GM19395 (cell line): ENCODE measurements at regions not wholly inside any gene's neighbourhood (a gene's known extent, or its start where the extent isn't known, plus 50 kb on each side); places are given as distances from the start of the nearest gene placed in this dataset.
"Not testable (repeated sequence)": the region's sequence is repeated elsewhere in the genome, so short reads cannot be mapped to it uniquely, and the experiment has no call there.

Experiments used
- ATAC-seq: cut with Tn5 transposase; IDR thresholded peaks from one replicate; pipeline ENCODE4 v1.9.1; 2021; ENCODE audit warnings: mild to moderate bottlenecking, moderate library complexity; ENCODE audit not compliant: unreplicated experiment

DNA sequence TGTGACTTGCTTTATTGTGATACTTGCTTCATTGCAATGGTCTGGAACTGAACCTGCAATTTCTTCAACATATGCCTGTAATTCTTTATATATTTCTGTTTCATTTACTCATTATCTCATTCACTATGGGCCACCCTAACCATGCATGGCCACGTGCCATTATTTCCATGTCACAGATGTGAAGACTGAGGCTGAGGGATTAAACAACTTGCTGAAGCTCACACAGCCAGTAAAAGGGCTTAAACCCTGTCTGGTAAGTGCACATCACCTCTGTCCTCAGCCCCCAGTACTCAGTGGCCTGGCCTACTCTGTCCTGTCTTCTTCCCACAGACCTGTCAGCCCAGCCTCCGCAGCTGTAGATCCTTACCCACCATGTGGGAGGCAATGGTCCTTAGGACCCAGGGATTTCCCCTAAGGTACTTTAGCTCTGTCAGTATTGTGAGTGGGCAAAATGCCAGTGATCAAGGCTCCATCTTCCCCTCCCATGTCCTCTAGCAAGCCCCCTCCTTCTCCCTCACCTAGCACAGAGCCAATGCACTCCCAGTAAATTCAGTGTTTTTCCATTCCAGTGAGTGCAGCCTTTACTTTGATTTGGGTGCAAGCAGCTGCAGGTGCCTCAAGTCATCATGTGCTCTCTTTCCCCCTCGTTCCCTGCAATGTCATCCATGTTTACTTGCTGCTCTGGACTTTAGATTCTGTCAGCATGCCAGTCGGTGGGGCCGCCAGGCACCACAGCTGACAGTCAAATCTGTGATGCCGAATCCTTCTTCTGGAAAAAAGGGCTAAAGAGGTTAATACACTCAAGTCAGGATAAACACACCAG is 228.2 kb upstream of the PROX1 start:
- ATAC-seq = no peak

GRCh38 chr1:213761845-213762407 is 225.8 kb upstream of the PROX1 start:
- ATAC-seq = no peak

DNA sequence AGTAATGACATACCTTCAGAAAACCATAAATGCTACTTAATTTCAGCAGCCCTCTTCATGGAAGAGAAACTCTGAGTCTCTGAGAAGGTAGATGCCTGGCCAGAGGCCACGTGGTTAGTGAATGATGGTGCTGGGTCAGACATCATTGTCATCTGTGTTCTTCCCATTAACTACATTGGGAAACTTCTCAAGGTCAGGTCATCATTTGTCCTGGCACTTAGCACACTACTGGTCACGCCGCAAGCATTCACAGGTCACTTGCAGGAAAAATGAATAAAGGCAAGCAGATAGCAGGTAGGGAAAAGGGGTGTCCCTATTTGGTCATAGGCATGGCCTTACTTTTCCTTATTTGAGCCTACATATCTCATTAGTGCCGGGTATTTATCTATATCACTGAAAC is 220.1 kb upstream of the PROX1 start:
- no peak for ATAC-seq

GRCh38 chr1:213772128-213773063 is 215.4 kb upstream of the PROX1 start:
- ATAC-seq = no peak

DNA sequence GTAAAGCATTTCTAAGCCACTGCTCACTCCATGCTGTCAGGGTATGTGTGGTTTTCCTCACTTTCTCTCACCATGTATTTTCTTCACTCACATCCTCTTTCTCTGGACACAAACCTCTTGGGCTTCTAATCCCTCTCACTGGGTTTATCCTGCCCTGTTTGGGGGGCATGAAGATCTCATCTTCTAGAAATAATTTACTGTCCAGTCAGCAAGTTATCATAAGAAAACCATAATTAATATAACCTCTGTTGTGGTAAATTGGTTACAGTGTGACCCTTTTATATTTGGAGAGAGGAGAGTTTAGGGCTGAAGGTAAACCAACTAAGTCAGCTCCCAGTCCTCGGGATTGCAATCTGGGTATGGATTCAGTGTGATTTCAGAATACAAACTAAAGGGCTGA is 213.8 kb upstream of the PROX1 start:
- ATAC-seq = no peak

DNA sequence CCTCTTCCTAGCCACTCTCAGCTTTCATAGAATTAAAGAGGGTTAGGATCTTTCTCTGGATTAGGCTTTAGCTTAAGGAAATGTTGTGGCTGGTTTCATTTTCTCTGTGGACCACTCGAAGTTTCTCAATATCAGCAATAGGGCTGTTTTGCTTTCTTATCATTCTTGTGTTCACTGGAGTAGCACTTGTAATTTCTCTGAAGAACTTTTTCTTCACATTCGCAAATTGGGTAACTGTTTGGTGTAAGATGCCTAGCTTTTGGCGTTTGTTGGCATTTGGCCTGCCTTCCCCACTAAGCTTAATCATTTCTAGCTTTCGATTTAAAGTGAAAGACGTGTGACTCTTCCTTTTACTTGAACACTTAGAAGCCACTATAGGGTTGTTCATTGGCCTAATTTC is 210.8 kb upstream of the PROX1 start:
- ATAC-seq = no peak

DNA sequence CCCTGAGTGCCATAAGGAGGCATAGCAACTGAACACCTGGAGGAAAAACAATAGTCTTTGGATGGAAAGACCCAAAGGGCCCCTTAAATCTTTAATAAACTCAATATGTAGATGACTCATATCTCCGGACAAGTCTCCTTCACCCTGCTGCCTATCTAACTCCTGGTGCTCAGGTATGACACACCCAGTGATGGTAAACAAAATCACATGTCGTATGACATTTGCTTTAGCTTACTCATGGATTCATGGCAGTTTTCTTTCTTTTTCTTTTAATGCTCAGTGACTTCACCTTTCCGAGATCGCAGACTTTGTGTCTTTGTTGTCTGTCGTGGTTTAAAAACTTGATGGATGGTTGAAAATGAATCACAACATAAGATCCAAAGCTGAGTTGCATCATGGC is 208.5 kb upstream of the PROX1 start:
- no peak for ATAC-seq

GRCh38 chr1:213782941-213783672 is 204.7 kb upstream of the PROX1 start:
- ATAC-seq = no peak

GRCh38 chr1:213783893-213784292 is 203.9 kb upstream of the PROX1 start:
- no peak for ATAC-seq

- no peak for ATAC-seq
Observed at GRCh38 chr1:213786683-213787082, 201.1 kb upstream of the PROX1 start.

GRCh38 chr1:213790565-213790964 is 197.2 kb upstream of the PROX1 start:
- ATAC-seq = no peak

DNA sequence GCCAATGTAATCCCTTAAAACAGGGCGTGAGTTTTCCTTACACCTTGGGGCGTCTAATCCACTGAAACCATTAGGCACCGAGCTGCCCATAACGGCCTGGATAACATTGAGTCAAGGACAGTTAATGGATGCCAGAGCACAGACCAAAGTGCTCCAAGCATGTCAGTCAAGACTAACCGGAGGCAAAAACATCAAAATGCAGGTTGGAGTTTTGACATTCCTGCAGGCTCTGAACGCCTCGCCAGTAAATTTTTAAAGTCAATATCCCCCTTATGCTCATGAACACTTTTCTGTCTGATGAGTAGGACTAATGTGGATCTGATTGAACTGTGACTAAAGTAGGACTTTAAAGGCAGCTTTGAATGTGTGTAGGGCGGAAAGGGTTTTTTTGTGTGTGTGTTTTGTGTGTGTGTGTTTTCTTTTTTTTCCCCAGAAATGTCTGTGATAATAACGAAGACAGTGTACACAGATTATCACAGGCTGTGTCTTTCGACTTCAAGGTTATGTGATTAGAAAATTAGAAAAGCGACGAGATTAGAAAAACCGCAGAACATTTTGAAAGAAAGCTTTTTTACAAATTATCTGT is 194.2 kb upstream of the PROX1 start:
- ATAC-seq = no peak

DNA sequence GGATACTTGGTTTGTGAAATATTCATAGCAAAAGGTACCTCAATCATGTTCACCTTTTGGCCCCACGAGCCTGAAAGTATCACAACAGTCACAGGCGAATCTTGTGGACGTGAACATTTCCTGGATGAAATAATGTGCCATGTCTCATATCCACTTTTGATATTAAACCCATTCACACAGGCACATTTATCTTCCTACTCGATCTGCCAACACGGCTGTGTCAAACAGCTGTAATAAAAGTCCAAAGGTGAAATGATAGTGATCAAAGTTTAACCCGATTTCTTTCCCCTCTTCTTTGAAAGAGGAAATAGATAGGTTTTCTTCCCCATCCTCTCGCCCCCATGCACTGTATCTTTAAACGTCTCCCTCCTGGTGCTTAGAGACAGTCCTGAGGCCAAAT is 191.2 kb upstream of the PROX1 start:
- no peak for ATAC-seq

DNA sequence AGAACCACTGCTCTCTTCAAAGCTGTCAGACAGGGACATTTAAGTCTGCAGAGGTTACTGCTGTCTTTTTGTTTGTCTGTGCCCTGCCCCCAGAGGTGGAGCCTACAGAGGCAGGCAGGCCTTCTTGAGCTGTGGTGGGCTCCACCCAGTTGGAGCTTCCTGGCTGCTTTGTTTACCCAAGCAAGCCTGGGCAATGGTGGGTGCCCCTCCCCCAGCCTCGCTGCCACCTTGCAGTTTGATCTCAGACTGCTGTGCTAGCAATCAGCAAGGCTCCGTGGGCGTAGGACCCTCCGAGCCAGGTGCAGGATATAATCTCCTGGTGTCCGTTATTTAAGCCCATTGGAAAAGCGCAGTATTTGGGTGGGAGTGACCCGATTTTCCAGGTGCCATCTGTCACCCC is 179.5 kb upstream of the PROX1 start:
- ATAC-seq = not testable (repeated sequence)

DNA sequence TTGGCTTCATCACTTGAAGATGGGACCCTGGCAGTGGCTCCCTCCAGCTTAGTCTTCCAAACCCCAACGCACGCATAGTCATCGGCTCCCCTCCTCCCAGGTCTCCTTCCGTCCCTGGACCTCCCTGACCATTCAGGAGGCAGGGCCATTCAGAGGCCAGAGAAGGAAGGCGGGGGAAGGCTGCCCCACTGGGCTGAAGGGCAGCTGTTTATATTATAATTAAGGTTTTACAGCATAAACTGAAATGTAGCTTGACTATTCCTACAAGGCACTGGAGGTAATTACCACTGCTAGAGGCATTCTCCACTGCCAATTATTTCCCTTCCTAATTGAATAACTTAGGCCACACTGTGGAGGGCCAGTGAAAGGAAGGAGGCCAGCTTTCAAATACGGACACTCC is 170.6 kb upstream of the PROX1 start:
- ATAC-seq = no peak

DNA sequence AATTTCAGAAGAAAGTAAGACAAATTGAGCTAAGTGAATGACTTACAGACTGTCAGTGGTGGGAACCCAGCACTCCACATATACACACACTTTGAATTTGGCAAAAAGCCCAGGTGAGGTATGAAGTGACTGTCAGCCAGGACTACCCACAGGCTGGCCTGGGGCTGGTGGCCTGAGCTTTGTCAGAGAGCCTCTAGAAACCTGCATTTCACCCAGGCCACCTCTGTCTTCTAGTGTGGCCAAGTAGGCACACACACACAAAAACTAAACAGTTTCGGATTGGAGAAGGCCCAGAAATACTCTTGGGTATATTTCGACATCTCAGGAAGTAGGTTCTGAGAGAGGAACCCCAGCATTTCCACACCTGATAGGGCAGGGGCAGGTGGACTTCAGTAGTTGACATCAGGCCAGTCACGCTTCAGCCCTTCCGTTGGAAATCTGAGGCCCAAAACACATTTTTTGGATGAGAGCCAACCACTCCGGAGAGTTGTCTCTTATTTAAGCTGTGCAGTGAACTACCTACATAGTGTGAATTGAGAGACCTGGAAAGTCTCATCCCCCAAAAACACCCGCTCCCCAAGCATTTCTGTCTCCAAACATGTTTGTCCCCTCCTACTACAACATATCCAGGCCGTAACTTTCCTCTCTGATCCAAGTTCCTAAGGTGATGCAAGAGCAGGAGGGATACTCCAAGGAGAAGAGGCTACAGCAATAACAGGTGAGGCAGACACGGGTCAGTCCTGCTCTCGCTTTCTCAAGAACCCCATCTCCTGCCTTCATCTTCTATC is 167.2 kb upstream of the PROX1 start:
- ATAC-seq = no peak

DNA sequence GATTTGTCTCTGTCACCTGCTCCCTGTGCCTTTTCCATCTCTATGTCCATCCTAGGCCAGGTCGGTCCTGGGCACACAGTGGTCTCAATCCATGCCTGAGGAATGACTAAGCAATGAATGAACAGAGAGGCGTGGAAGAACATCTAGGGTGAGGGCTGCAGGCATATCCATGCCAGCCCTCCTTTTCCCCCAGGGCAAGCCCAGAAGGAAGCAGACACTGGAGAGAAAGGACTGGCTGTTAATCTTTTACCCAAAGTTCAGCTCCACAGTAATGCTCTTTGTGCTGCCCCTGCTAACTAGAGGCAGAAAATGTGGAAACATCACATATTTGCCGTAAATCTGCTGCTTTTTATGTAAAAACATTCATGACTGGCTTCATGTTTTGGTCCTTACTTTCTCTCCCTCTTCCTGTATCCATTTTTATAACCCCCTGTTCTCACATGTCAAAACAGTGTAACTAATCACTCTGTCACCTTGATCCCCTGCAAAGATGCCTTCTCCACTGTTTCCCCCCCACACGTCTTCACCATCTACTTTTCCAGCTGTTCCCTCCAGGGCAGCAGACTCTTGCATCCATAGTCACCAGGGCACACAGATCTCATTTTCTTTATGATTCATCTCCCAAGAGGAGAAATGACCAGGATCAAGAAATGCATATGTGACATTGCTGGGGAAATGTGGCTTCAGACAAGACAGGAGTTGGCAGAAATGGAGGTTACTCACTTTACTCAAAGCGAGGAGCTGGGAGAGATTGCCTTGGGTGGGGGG is 166.4 kb upstream of the PROX1 start:
- ATAC-seq = no peak

DNA sequence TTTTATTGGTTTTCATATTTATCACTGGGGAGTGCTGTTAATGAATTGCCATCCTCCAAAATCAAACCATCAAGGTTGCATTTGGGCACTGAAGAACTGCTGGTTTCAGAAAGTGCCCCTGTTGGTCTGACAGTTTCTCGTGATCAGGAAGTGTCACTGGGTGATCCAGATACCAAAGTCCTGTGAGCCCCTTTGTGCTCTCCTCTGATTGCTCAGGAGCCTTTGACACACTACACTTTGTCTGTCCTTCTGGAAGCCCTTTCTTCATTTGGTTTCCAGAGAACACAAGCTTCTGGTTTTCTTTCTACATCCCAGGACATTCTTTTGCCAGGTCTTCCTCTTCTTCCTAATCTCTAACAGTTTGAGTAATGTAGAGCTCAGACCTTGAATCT is 165.8 kb upstream of the PROX1 start:
- ATAC-seq = no peak

DNA sequence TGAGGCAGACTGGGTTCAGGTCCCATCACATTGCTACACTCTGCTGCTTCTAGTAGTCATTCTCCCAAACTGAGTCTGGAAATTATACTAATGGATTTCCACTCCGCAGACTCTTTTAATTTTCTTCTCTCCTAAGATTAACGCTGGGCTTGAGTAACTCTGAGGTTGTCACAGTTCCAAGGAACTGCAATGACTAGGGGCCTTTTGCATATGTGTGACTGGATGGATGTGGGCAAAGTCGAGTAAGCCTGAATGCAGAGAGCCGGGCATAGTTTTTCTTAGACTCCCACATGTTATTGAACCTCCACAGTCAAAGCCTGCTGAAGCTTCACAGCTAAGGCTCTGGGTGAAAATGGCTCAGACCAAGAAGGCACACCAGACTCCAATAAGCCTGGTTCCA is 160.9 kb upstream of the PROX1 start:
- ATAC-seq = no peak
